ENCODE measurements at regions not wholly inside any gene's neighbourhood (a gene's known extent, or its start where the extent isn't known, plus 50 kb on each side); places are given as distances from the start of the nearest gene placed in this dataset.
A peak's percentile ranks its signal among the peaks of the same experiment; 100 is the strongest.
"Not testable (repeated sequence)": the region's sequence is repeated elsewhere in the genome, so short reads cannot be mapped to it uniquely, and the experiment has no call there.

DNA sequence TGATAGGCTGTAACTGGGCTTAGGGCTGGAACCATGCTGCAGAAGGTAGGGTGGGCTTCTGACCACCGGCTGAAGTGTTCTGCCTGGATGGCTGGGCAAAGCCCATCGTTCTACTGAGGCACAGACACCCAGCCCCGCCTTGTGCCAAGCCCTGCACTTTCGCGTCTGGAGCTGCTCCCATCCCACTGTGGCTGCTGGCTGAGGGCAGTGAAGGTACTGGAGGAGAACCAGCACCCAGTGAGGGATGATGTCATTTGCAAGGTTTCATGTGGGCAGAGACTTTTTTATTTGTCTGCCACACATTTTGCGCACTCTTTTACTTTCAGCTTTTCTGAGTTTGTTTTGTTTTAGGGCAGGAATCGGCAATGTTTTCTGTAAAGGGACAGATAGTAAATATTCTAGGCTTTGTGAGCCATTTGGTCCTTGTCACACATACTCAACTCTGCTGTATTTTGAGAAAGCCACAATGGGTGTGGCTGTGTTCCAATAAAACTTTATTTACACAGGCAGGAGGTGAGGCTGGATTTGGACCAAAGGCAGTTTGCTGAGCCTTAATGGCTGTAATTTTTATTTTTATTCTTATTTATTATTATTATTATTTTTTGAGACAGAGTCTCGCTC, 85.6 kb downstream of the ASB1 start:
- TF ChIP-seq, protein P1, sequence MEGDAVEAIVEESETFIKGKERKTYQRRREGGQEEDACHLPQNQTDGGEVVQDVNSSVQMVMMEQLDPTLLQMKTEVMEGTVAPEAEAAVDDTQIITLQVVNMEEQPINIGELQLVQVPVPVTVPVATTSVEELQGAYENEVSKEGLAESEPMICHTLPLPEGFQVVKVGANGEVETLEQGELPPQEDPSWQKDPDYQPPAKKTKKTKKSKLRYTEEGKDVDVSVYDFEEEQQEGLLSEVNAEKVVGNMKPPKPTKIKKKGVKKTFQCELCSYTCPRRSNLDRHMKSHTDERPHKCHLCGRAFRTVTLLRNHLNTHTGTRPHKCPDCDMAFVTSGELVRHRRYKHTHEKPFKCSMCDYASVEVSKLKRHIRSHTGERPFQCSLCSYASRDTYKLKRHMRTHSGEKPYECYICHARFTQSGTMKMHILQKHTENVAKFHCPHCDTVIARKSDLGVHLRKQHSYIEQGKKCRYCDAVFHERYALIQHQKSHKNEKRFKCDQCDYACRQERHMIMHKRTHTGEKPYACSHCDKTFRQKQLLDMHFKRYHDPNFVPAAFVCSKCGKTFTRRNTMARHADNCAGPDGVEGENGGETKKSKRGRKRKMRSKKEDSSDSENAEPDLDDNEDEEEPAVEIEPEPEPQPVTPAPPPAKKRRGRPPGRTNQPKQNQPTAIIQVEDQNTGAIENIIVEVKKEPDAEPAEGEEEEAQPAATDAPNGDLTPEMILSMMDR (IDR thresholded peaks at IDR 0.05; ENCODE audit: low read depth, low read length) = no peak
- no peak overlapping the region for H3K4me3 ChIP-seq (replicated peaks in 1 of 2; ENCODE audit: low read depth in 2 of 2, low read length in 2 of 2)
- no peak for DNase-seq (ENCODE audit: low read depth in 2 of 2)

DNA sequence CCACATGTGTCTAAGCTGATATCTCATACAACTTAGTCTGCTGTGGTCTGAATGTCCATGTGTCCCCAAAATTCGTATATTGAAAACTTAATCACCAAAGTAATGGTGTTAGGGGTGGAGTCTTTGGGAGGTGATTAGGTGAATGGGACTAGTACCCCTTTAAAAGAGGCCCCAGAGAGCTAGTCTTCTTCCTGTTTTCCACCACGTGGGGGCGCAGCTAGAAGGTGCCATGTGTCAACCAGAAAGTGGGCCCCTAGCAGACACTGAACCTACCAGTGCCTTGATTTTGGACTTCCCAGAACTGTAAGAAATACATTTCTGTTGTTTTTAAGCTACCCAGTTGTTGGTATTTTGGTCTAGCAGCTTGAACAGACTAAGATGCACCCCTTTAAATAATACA, 86.6 kb downstream of the ASB1 start:
- TF ChIP-seq, protein P1 (IDR thresholded peaks at IDR 0.05; ENCODE audit: low read depth, low read length) = peak; percentile 69
- DNase-seq (ENCODE audit: low read depth in 2 of 2) = peak; percentile 66
- no peak overlapping the region for H3K4me3 ChIP-seq (replicated peaks in 1 of 2; ENCODE audit: low read depth in 2 of 2, low read length in 2 of 2)

DNA sequence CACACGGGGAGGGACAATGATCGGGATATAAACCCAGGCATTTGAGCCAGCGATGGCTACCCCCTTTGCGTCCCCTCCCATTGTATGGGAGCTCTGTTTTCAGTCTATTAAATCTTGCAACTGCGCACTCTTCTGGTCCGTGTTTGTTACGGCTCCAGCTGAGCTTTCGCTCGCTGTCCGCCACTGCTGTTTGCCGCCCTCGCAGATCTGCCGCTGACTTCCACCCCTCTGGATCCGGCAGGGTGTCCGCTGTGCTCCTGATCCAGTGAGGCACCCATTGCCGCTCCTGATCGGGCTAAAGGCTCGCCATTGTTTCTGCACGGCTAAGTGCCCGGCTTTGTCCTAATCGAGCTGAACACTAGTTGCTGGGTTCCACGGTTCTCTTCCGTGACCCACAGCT, 87.3 kb downstream of the ASB1 start:
- not testable (repeated sequence) for H3K4me3 ChIP-seq (replicated peaks in 1 of 2; ENCODE audit: low read depth in 2 of 2, low read length in 2 of 2); DNase-seq (ENCODE audit: low read depth in 2 of 2)

DNA sequence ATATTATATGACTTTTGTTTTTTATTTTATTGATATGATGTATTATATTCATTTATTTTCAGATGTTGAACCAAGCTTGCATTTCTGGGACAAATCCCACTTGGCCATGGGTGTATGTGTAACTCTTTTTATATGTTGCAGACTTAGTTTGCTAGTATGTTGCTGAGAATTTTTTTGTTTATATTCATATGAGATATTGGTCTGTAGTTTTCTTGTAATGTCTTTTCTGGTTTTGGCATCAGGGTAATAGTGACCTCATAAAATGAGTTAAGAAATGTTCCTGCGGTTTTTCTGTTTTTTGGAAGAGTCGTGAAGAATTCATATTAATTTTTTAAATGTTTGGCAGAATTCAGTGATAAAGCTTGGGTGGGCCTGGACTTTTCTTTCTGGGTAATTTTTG, 88.7 kb downstream of the ASB1 start:
- TF ChIP-seq, protein P1 (IDR thresholded peaks at IDR 0.05; ENCODE audit: low read depth, low read length) = no peak
- DNase-seq (ENCODE audit: low read depth in 2 of 2) = peak in 1 of 2 donors; percentile 8
- no peak overlapping the region for H3K4me3 ChIP-seq (replicated peaks in 1 of 2; ENCODE audit: low read depth in 2 of 2, low read length in 2 of 2)

DNA sequence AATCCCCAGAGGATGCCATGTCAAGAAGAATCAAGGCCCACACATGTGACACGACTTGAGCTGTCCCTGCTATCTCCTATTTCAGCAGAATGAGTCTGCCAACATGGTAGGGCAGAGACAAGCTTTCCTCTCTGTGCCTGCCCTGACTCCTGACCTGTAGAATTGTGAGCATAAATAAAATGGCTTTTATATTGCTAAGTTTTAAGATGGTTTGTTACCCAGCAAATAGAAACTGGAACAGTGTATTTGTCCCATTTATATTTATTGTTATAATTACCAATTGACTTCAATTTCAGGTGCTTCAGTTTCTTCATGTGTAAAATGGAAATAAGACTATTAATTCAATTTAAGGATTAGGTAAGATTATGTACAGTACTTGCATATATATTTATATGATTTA, 90.5 kb downstream of the ASB1 start:
- no peak overlapping the region for H3K4me3 ChIP-seq (replicated peaks in 1 of 2; ENCODE audit: low read depth in 2 of 2, low read length in 2 of 2)
- TF ChIP-seq, protein P1 (IDR thresholded peaks at IDR 0.05; ENCODE audit: low read depth, low read length) = no peak

DNA sequence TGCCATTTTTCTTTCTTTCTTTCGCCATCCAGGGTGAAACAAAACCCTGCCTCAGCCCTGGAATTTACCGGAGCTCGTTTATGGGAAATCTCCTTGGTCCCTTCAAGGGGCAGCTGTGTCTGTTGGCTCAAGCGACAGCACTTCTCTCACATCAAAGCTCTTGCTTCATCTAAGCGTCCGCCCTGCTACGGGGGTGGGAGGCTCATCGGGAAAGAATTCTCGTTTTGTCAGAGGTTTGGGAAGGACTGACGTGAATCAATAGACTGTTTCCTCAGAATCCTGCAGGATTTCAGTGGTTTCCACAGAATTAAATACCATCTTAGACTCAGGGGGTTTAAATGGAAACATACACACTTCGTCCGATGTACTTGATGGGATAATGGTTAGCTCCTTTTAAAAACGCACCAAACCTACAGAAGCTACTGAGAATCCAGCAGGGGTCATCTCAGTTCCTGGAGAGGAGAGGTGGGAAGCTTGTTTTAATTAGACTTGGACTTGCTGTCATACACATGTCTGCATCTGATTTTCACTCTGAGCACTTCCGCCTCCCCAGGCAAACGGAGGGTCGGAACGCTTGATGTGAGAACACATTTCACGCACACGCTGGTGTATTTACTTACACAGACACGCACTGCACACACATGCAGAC, 91.6 kb downstream of the ASB1 start:
- H3K4me3 ChIP-seq (replicated peaks in 1 of 2; ENCODE audit: low read depth in 2 of 2, low read length in 2 of 2) = no peak overlapping the region
- DNase-seq (ENCODE audit: low read depth in 2 of 2) = no peak
- TF ChIP-seq, protein P1 (IDR thresholded peaks at IDR 0.05; ENCODE audit: low read depth, low read length) = no peak

More for the DNA sequence above, 90.5 kb downstream of the ASB1 start:
- no peak for DNase-seq (ENCODE audit: low read depth in 2 of 2)

DNA sequence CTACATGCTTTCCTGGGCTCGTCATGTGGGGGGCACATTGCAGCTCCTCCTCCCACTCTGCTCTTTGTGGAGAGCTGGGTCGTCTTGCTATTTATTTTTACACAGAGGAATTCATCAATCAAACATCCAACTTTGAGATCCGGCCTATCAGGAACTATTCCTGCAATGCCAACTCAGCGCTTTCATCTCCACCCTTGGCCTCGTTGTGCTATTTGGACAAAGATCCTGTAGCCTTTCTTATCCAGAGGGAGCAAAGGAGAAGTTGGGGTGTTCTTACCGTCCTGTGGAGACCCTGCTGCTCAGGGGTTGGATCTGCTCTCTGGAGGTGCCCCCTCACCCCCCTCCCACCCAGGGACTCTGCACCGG, 92.1 kb downstream of the ASB1 start:
- TF ChIP-seq, protein P1 (IDR thresholded peaks at IDR 0.05; ENCODE audit: low read depth, low read length) = no peak
- no peak for DNase-seq (ENCODE audit: low read depth in 2 of 2)
- H3K4me3 ChIP-seq (replicated peaks in 1 of 2; ENCODE audit: low read depth in 2 of 2, low read length in 2 of 2) = no peak overlapping the region
